AG20443 (cell line): ENCODE measurements at regions not wholly inside any gene's neighbourhood (a gene's known extent, or its start where the extent isn't known, plus 50 kb on each side); places are given as distances from the start of the nearest gene placed in this dataset.

ENCODE experiments used
- DNase-seq: peaks from one replicate; pipeline ENCODE4 v3.0.0; 2012; ENCODE audit warnings: low spot score, mixed read lengths

DNA sequence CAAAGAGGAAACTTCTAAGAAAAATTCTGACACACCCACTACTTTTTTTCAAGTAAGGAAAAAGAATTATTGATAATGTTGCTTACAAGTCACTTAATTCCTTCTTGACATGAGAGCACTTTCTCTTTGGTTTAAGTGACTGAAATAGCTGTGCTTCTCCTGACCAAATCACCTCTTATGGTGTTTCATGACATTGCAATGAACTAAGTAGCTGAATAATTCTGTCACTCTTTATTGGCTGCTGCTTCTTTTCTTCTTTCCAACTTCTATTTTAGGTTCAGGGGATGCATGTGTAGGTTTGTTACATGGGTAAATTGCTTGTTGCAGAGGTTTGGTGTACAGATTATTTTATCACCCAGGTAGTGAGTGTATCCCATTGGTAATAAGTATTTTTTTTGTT is 447.6 kb upstream of the NETO1 start:
- DNase-seq, result no peak

DNA sequence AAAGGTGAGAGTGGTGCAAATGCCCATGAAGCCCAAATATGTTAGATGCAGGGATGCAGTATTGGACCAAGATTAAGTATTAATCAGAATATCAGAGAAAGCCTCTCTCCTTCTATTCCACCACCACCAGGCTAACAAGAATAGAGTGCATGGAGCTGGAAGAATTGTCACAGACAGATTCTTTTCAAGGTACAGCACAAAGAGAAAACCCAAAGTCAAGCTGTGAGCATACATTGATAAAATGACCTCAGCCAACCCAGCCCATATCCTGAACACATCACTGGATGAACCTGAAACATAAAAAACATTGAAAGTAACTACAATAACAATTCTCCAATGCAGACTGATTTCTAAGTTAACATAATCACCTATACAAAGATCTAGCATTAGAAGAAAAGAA is 445.7 kb upstream of the NETO1 start:
- DNase-seq, result no peak

DNA sequence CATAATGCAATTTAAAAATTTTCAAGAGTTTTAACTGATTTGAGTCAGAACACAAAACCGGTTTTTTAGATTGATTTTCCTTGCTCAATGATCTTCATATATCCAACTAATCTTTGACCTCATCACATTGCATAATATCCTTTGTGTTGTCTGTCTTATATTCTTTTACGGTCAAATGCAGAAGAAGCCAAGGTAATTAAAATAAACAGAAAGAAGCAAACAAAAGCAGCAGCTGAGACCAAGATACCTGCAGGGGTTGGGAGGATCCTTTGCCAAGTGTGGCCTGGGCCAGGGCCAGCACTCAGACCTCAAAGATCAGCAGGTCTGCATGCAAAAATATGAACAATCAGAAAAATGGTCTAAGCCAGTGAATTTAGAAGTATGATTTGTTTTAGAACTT is 428.9 kb upstream of the NETO1 start:
- no peak for DNase-seq

DNA sequence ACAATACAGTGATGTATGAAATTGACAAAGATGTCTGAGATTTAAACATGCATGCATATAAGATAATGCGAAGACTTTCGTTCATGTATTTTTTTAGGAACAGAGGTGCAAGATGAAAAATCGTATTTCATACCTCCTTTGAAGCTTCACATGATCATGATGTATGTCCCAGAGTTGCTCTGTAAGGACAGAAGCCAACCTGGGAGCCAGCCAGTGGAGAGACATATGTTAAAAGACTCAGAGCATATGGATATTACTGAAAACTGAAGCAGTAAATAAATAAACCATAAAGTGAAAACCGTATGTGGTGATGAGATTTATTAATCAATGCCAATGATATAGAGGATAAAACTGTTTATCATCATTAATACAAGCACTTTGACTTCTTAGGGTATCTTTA is 424.4 kb upstream of the NETO1 start:
- DNase-seq, result no peak

DNA sequence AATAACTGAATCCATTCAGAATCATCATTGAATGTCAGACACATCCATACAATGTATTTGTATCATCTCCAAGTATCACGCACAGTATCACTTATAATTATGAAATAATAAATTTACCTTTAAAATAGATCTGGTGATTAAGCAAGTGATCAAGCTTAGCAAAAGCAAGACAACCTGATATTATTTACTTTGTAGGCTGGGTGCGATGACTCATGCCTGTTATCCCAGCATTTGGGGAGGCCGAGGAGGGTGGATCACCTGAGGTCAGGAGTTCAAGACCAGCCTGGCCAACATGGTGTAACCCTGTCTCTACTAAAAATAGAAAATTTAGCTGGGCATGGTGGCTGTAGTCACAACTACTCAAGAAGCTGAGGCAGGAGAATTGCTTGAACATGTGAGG is 421.0 kb upstream of the NETO1 start:
- DNase-seq, result no peak

DNA sequence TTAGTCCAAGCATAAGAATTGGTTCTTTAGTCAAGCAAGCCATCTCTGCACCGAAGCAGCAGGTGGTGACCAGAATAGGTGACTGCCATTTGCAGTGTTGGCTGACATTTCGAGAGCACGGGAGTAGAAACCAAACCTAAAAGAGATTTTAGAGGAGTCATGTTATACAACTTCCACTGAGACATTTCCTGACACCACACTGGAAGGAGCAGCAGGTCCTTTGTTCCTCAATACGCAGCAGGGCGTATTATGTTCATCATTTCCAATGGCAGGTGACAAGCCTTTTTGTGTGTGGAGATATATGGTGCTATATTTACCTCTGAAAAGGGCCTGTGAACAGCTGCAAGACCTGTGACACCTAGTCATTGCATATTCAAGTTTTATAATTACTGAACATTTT is 418.8 kb upstream of the NETO1 start:
- DNase-seq, result no peak

DNA sequence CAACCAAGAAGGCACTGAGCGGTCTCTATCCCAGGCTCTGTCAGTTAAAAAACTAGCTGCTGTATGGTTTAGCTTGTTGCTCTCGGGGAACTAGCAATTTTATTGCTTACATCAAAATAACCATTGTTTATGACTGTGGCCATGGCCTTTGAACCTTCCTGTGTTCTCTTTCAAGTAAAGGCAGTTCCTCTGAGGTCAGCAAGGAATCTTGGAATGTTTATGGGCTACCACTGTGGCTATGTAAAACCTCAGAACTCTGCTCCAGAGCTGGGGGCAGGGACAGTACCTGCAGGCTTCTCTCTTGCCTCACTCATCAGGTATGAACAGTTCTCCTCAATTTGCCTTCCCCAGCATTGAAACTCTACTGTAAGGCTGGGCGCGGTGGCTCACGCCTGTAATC is 416.0 kb upstream of the NETO1 start:
- no peak for DNase-seq

DNA sequence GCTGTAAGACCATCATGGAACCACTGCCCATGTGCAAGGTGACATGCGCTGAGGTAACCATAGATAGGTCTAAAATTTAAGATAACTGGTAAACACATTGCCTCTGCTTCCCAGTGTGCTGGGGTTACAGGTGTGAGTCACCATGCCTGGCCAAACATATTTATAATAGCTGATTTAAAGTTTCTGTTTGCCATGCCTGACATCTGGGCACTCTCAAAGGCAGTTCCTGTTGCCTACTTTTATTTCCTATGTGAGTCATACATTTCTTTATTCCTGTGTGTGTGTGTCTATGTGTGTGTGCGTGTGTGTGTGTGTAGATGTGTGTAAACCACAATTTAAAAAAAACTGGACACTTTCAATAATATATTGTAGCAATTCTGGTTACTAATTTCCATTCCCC is 415.2 kb upstream of the NETO1 start:
- DNase-seq, result no peak

DNA sequence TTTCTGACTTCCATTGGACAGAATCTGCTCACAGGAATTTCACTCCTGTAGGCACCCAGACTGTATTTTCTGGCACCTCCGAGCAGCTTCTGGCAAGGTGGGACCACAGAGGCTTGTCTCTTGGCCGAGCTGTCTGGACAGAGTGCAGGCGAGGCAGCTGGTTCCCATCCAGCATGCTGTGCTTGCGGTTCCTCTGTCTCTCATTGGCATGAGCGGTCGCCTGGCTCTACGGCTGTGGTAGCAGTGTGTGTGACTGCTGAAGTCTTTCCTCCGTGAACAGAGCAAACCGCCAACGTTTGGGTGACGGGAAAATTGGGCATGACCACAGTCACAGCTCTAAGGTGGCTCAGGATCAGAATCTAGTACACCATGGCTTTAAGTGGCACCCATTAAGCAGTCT is 411.7 kb upstream of the NETO1 start:
- no peak for DNase-seq

DNA sequence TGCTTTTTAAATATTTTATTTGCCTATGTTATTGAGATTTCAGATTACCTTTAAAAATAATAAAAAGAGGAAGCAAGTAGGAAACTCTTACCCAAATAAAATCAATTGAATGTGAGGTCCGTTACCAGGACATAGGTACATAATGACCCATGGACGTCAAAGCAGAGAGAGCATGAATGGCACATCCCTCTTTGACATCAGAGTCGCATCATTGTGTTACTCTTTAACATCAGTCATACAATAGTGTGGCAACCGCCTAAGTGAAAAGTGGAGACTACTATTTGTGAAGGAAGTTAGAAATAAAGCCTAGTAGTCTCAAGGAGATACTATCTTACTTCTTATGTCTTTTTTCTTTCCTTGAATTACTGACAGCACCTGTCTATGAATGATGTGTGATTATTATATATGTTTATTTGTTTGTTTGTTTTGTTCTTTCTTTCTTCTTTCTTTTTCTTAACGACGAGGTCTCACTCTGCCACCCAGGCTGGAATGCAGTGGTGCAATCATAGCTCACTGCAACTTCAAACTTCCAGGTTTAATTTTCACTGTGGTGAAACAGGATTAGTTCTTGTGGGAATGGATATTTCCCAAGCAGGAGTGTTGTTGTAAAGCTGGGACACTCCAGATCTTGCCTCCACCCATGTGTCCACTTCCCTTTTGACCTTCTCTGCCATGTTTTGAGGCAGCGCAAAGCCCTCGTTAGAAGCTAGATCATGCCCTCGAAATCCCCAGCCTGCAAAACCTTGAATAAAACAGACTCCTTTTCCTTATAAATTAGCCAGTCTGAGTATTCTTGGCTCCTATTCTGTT is 407.2 kb upstream of the NETO1 start:
- DNase-seq, result no peak

DNA sequence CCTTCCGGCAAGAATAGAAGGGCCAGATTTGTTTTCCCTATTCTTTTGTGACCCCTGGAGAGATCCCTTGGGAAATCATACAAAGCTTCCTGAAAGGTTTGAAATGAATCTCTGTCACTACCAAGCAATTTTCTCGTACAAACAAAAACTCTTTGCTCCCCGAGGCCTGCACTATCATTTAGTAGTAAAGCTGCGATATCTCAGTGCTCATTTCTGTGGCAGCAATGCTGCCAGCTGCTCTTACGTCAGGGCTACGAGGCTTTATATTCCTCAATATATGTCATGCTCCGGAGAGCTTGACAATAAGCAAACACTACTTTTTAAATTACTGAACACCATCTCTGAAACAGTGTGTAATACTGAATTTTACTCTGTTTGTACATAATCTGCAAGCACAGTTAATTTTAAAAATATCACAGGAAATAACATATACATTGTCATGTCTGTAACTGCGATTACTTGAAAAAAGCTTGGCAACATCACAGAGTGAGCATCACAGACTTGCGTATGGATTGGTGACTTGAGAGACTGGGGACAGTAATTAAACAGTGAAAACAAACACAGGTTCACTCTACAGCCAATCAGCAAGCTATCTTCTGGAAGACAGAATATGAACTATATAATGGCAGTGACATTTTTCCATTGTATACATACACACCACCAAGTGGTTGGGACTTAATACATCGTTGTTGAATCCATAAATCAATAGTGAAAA is 403.3 kb upstream of the NETO1 start:
- DNase-seq, result no peak

DNA sequence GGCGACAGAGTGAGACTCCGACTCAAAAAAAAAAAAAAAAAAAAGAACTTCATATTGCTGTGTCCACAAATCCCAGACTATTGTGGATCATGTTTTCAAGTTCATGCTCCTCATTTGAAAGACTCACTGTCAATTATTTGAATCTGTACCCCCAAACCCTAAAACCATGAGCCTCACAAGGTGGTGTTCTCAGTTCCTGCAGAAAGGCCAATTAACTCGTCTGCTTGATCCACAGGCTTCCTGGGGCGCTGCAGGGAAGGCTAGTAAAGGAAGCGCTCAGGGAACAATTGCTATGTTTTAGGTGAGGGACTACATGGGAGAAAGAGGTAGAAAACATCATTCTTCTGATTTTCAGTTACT is 396.8 kb upstream of the NETO1 start:
- no peak for DNase-seq

DNA sequence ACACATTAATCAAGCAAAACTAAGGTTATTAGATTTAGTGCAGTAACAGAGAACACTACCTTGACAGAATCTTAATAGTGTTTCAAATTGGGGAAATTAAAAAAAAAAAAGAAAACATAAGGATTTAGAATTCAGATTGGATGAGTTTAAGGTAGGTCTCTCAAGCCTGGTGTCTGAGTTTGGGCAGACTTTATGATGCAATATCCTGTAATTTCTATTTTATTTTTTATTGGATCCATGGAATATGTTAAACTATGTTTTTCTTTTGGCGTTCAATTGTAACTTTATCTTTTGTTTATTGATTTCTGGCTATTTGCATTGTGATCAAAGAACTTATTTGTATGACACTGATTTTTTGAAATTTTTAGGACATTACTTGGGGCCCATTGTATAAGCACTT is 394.1 kb upstream of the NETO1 start:
- no peak for DNase-seq

DNA sequence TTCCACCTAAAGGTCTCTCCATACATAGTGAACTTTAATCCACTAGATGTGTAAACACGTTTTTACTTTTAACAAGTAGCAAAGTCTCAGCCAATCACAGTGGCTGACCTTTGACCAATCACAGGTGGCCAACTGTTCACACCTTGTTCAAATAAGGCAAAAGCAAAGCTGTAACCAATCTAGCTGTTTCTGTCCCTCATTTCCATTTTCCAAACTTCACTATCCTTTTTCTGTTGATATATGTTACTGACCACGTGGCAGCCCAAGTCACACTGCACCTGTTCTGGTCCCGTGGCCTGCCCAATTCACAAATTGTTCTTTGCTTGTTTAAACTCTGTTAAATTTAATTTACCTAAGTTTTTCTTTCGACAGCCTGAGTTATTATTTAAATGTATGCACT is 393.5 kb upstream of the NETO1 start:
- DNase-seq, result no peak

DNA sequence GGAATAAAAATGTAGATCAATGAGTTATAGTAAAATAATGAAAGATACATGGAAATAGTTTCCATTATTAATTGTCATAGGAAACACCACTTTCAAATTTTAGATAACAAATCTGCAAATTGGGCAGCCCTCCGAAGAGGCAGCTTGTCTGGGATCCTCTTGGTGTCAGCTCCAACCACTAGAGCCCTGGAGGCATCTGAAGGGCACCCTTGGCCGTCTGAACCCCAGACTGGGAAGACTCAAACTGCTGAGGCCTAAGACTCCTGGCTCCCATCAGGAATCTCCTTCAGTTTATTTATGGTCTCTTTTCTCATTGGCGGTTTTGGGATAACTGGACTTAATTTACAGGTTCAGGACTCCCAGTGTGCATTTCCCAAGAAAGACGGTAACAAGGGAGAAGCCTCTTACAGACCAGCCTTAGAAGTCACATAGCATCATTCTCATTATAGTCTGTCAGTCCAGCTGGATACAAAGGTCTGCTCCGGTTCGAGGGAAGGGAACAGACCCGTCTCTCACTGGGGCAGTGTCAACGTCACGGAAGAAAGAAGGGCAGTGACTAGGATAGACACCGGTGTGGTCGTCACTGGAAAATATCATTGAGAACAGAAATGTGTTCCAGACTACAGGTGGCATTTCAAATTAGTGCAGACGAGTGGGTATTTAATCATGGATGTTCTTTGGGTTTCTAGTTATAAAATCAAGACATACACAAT is 390.7 kb upstream of the NETO1 start:
- DNase-seq, result no peak

DNA sequence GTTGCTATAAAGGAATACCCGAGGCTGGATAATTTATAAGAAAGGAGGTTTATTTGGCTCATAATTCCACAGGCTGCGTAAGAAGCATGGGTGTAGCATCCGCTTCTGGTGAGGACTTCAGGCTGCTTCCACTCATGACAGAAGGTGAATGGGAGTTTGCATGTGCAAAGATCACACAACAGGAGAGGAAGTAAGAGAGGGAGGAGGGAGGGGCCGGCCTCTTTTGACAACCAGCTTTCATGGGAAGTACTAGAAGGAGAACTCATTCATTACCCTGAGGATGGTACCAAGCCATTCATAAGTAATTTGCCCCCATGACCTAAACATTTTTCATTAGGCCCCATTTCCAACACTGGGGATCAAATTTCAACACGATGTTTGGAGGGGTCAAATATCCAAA is 386.8 kb upstream of the NETO1 start:
- DNase-seq, result no peak

DNA sequence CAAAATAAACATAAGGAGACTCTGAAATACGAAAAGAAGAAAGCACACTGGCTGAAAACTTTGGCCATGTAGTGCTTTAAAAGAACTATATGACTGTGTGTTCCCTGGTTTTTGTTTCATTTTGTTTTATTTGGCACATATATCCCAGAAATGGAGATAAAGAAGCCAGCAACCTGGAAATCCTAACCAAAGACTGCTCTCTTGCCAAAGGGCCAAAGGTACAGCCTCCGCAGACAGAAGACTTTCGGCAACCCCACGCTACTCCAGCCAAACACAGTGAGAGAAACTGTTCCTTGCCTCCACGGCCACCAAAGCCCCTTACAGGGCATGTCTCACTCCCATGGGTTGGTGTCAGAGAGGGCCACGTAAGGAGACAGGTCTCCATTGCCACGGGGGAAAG is 381.2 kb upstream of the NETO1 start:
- DNase-seq, result no peak

DNA sequence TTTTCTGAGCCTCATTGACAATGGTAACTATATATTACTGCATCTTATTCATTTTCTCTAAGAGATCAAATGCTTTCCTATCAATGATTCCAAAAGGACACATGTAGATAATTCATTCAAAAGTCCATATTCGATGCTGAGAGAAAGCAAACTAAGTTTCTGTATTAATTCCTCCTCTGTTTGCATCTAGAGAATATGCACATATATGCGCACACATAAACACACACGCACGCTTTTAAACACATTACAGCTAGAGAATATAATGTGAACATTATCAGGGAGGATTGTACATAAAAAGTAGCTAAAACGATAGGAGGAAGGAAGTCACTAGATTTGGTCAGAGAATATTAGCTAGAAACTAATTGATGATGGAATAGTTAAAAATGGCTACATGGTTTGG is 379.0 kb upstream of the NETO1 start:
- no peak for DNase-seq

DNA sequence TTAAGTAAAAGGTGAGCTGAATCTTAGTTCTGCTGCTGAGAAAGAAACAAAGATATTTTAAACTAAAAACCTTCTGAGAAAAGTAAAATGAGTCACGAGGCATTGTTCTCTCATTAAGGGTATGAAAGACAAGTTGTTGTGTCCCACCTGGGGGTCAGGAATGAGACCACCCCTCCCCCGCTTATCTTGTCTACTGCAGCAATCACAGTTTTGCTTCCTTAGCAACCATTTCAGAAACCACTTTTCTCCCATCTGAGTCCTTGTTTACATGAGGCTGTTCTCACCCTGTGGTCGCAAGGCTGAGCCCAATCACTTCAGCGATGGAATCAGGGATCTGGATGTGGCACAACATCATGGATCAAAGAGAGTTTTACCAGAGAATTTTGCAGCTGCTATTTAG is 377.6 kb upstream of the NETO1 start:
- no peak for DNase-seq

DNA sequence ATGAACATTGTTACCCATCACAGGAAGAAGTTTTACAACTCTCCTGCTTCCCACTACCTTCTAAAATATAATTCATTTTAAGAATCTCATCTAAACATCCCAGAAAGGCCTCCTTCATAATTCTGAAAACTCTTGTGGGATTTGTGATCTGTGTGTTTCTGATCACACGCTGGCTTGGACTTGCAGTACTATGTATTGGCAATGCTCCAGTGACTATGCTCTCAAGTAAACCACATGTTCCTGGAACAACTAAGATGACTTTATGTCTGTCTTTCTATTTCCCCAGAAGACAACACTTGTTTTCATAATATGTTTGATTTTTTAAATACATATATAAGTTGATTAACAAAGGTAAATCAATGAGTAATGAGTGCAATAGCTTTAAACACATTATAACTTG is 376.6 kb upstream of the NETO1 start:
- DNase-seq, result no peak

DNA sequence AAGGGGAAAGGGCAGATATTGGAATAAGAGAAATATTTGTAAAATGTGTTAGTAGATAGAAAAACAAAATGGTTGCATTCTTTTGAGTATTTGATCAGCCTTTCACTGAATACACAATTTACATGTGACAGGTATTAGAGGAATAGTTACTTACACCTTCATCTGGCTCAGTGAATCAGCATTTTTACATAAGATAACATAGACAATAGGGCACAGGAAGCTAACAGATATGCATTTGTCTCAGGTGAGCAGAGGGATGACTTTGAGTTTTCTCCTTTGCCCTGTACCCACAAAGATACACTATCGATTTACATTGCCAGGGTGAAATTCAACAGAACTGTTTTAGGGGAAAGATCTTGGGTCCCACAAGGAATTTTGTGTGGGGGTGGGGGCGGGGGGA is 373.1 kb upstream of the NETO1 start:
- no peak for DNase-seq

DNA sequence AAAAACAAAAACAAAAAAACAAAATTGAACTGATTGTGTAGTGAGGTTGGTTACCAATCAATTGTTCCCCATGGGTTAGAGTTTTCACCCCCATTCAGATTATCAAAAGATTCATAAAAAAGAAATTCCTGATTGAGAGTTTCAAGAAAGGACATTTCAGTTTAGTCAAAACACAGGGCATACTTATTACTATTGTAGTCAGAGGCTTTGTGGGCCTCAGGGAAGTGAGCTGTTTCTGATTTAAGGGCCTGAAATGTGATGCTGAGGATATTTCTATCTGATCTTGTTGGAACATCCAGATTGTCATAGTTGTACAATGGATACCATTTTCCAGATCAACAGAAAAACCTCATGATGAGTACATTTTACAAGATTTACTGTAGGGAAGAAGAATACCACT is 368.1 kb upstream of the NETO1 start:
- DNase-seq, result no peak

DNA sequence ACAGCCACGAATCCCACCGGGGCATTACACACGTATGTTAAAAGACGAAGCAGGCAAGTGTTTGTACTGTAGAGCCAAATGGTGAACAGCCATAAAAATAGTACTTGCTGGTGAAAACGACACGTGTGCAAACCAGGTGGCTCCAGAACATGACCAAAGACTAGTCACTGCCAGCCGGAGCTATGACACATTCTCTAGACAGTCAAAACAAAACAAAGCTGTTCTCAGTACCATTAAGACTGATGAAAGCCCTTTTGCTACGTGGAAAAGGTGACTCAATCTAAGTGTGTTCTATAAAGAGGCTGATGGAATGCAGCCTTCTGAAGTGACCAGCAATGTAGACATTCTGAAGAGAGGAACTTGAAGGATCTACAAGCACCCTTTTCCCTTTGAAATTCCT is 367.7 kb upstream of the NETO1 start:
- DNase-seq, result peak; percentile 22
